H1 (cell line): ENCODE measurements at regions not wholly inside any gene's neighbourhood (a gene's known extent, or its start where the extent isn't known, plus 50 kb on each side); places are given as distances from the start of the nearest gene placed in this dataset.

Experiments
- CTCF ChIA-PET: fragments of 300-600 bp; sonication (Branson Sonifier 250); formaldehyde crosslinking; loops from one replicate; lab custom pipeline; 2021; ENCODE audit not compliant: partially characterized antibody; lab: Charles Lee
- POLR2A ChIA-PET: fragments of 300-600 bp; sonication (Branson Sonifier 250); formaldehyde crosslinking; loops from one replicate; lab custom pipeline; 2021; ENCODE audit warnings: inconsistent platforms; ENCODE audit not compliant: partially characterized antibody; lab: Charles Lee
- DNase-seq, 2 experiments: peaks; one replicate each; pipeline versions ENCODE4 v3.0.0 to v3.0.0-alpha.2; 2010 to 2022; ENCODE audit warnings: low spot score in 2 of 2, low read depth in 1 of 2, mixed read lengths in 1 of 2
- FAIRE-seq: peaks from 2 replicates; lab custom pipeline; 2011; peaks lifted over from hg19 to GRCh38; lab: Jason Lieb, UNC
- H2AFZ ChIP-seq: 2 replicates; pipeline ENCODE4 v1.8.1; 2012; ENCODE audit warnings: low read length, inconsistent platforms
- H2AK5ac ChIP-seq: 2 replicates; pipeline ENCODE4 v1.6.1; 2013; ENCODE audit warnings: low read depth, low read length
- H2BK120ac ChIP-seq: replicated peaks from 2 replicates; pipeline ENCODE3; 2013; ENCODE audit warnings: low read depth, low read length, inconsistent platforms
- H2BK12ac ChIP-seq: 2 replicates; pipeline ENCODE4 v1.6.1; 2013; ENCODE audit warnings: low read depth, low read length
- H2BK15ac ChIP-seq: 2 replicates; pipeline ENCODE4 v1.6.1; 2013; ENCODE audit warnings: low read length
- H2BK20ac ChIP-seq: 2 replicates; pipeline ENCODE4 v1.6.1; 2013; ENCODE audit warnings: low read length
- H2BK5ac ChIP-seq: 2 replicates; pipeline ENCODE4 v1.6.1; 2013; ENCODE audit warnings: low read depth, low read length
- H3K14ac ChIP-seq: 2 replicates; pipeline ENCODE4 v1.6.1; 2013; ENCODE audit warnings: inconsistent platforms; ENCODE audit not compliant: insufficient read length
- H3K18ac ChIP-seq: 2 replicates; pipeline ENCODE4 v1.6.1; 2013; ENCODE audit warnings: low read length; ENCODE audit errors: extremely low read depth
- H3K23ac ChIP-seq: 2 replicates; pipeline ENCODE4 v1.6.1; 2013; ENCODE audit warnings: inconsistent platforms; ENCODE audit not compliant: insufficient read length
- H3K23me2 ChIP-seq: 2 replicates; pipeline ENCODE4 v1.6.1; 2013; ENCODE audit warnings: low read depth, low read length
- H3K27ac ChIP-seq: 2 replicates; pipeline ENCODE4 v1.6.1; 2011; ENCODE audit warnings: low read depth, low read length, inconsistent platforms
- H3K27me3 ChIP-seq, 4 experiments: replicated peaks in 1 of 4; 1 replicate in 1 of 4; 2 replicates in 3 of 4; pipeline versions ENCODE4 v1.6.1 to v1.8.1; 2011 to 2013; ENCODE audit warnings: low read length in 3 of 4, mild to moderate bottlenecking in 3 of 4, inconsistent platforms in 2 of 4, mixed read lengths in 2 of 4, moderate library complexity in 1 of 4; ENCODE audit not compliant: control insufficient read depth in 3 of 4, insufficient read depth in 3 of 4; ENCODE audit errors: extremely low read depth in 1 of 4
- H3K36me3 ChIP-seq, 4 experiments: 2 replicates each; pipeline versions ENCODE4 v1.6.1 to v1.8.1; 2011 to 2013; ENCODE audit warnings: mild to moderate bottlenecking in 4 of 4, low read length in 3 of 4, moderate library complexity in 2 of 4, control low read depth in 1 of 4, inconsistent platforms in 1 of 4; ENCODE audit not compliant: insufficient read depth in 4 of 4, control insufficient read depth in 2 of 4
- H3K4ac ChIP-seq: replicated peaks from 2 replicates; pipeline ENCODE3; 2013; ENCODE audit warnings: low read length, low read depth, mixed read lengths, inconsistent platforms; ENCODE audit not compliant: insufficient read length
- H3K4me1 ChIP-seq, 4 experiments: replicated peaks in 1 of 4; 1 replicate in 1 of 4; 2 replicates in 3 of 4; pipeline versions ENCODE4 v1.6.1 to v1.8.1; 2011 to 2013; ENCODE audit warnings: low read length in 3 of 4, inconsistent platforms in 2 of 4, mixed read lengths in 1 of 4; ENCODE audit not compliant: insufficient read depth in 4 of 4, control insufficient read depth in 3 of 4
- H3K4me2 ChIP-seq, 2 experiments: 2 replicates each; pipeline versions ENCODE4 v1.6.1 to v1.8.1; 2011 to 2013; ENCODE audit warnings: low read depth in 2 of 2, low read length in 2 of 2, control low read depth in 1 of 2, inconsistent platforms in 1 of 2, mild to moderate bottlenecking in 1 of 2; ENCODE audit not compliant: insufficient read depth in 1 of 2
- H3K4me3 ChIP-seq, 4 experiments: fragments of 200-600, 300-600 bp in 1 of 4; sonication (generic), shearing (Covaris generic), sonication (Bioruptor Twin) in 1 of 4; 2 replicates each; pipeline versions ENCODE4 v1.5.1 to v1.8.1; 2011 to 2016; ENCODE audit warnings: low read length in 4 of 4, low read depth in 3 of 4, control low read depth in 2 of 4, inconsistent platforms in 2 of 4, mild to moderate bottlenecking in 2 of 4, mixed read lengths in 1 of 4, moderate library complexity in 1 of 4; ENCODE audit not compliant: insufficient read depth in 2 of 4; ENCODE audit errors: extremely low read depth in 1 of 4
- H3K56ac ChIP-seq: replicated peaks from 2 replicates; pipeline ENCODE3; 2013; ENCODE audit warnings: low read depth, mild to moderate bottlenecking, mixed read lengths, low read length, inconsistent platforms; ENCODE audit not compliant: insufficient read length
- H3K79me1 ChIP-seq: 2 replicates; pipeline ENCODE4 v1.6.1; 2013; ENCODE audit warnings: low read depth, low read length, control low read depth
- H3K79me2 ChIP-seq, 2 experiments: 2 replicates each; pipeline versions ENCODE4 v1.6.1 to v1.8.1; 2012 to 2013; ENCODE audit warnings: low read length in 2 of 2, mild to moderate bottlenecking in 2 of 2, inconsistent platforms in 1 of 2; ENCODE audit not compliant: insufficient read depth in 2 of 2, control insufficient read depth in 1 of 2
- H3K9ac ChIP-seq, 4 experiments: replicated peaks in 1 of 4; 1 replicate in 1 of 4; 2 replicates in 3 of 4; pipeline versions ENCODE4 v1.6.1 to v1.8.1; 2011 to 2013; ENCODE audit warnings: low read depth in 3 of 4, low read length in 3 of 4, control low read depth in 2 of 4, mild to moderate bottlenecking in 2 of 4, moderate library complexity in 2 of 4, inconsistent platforms in 1 of 4; ENCODE audit errors: extremely low read depth in 1 of 4
- H3K9me3 ChIP-seq, 2 experiments: 2 replicates each; pipeline versions ENCODE4 v1.6.1 to v1.8.1; 2012 to 2013; ENCODE audit warnings: mild to moderate bottlenecking in 2 of 2, moderate library complexity in 2 of 2, control low read depth in 1 of 2, inconsistent platforms in 1 of 2, low read depth in 1 of 2, low read length in 1 of 2, mixed read lengths in 1 of 2; ENCODE audit not compliant: insufficient read depth in 2 of 2
- H4K20me1 ChIP-seq, 2 experiments: replicated peaks in 1 of 2; 2 replicates each; pipeline versions ENCODE3 to v1.8.1; 2011 to 2013; ENCODE audit warnings: inconsistent platforms in 2 of 2, low read length in 2 of 2, mild to moderate bottlenecking in 1 of 2; ENCODE audit not compliant: insufficient read depth in 2 of 2, control insufficient read depth in 1 of 2
- H4K5ac ChIP-seq: 2 replicates; pipeline ENCODE4 v1.6.1; 2013; ENCODE audit warnings: low read length, low read depth, mixed read lengths, inconsistent platforms; ENCODE audit not compliant: insufficient read length
- H4K8ac ChIP-seq: 2 replicates; pipeline ENCODE4 v1.8.0; 2013; ENCODE audit warnings: mild to moderate bottlenecking, moderate library complexity, low read length, inconsistent platforms; ENCODE audit not compliant: insufficient read depth; ENCODE audit errors: extremely low read depth
- H4K91ac ChIP-seq: replicated peaks from 2 replicates; pipeline ENCODE3; 2013; ENCODE audit warnings: low read length, mixed read lengths, inconsistent platforms; ENCODE audit not compliant: insufficient read length
- SIX5 ChIP-seq: IDR thresholded peaks from 2 replicates; pipeline ENCODE4 v1.6.1; 2011; ENCODE audit warnings: mild to moderate bottlenecking, low read depth, low read length
- WGBS, 2 experiments: shearing (Covaris generic) in 1 of 2; methylation state at CpG; one replicate each; pipeline versions ENCODE4 v1.1.6 to v1.1.7; 2013 to 2015; ENCODE audit warnings: low lambda C conversion rate in 2 of 2, mixed read lengths in 2 of 2, inconsistent platforms in 1 of 2, low coverage in 1 of 2, missing lambda C conversion rate in 1 of 2; ENCODE audit not compliant: insufficient replicate concordance in 2 of 2, insufficient coverage in 1 of 2, insufficient read length in 1 of 2; ENCODE audit errors: extremely low coverage in 1 of 2, missing lambda C conversion rate in 1 of 2; 5-methylcytosine and 5-hydroxymethylcytosine counted together

GRCh38 chr6:94350833-94351232 lies 931.5 kb upstream of the EPHA7 start:
- Histone ChIP-seq H2BK12ac (no peak overlapping the region), H3K23ac (no peak overlapping the region), H2BK20ac (no peak overlapping the region), H3K23me2 (no peaks in the 10 kb centered on the region), H2AFZ (no peak overlapping the region), H3K56ac (no peak overlapping the region), H3K79me1 (no peaks in the 10 kb centered on the region), H3K4me1 (peaks cover 0 to 3% (median under 1%) of the 10 kb centered on the region in 4 experiments; a peak in 2 of 7 replicates), H3K9me3 (no peaks in the 10 kb centered on the region), H2BK120ac (no peak overlapping the region), H4K91ac (no peak overlapping the region), H4K20me1 (no peaks in the 10 kb centered on the region), H2BK5ac (no peak overlapping the region), H4K5ac (no peak overlapping the region), H2BK15ac (no peak overlapping the region), H3K79me2 (no peaks in the 10 kb centered on the region), H3K4me2 (no peak overlapping the region), H3K14ac (no peak overlapping the region), H2AK5ac (no peak overlapping the region), H3K4me3 (no peak overlapping the region), H3K9ac (no peak overlapping the region), H3K27me3 (no peaks in the 10 kb centered on the region), H3K4ac (no peak overlapping the region), H3K36me3 (no peaks in the 10 kb centered on the region), H3K18ac (no peak overlapping the region), H4K8ac (no peak overlapping the region), H3K27ac (no peak overlapping the region)
- ChIA-PET POLR2A (no interaction called here), CTCF (no interaction called here)
- TF ChIP-seq SIX5, result no peak
- no peak for DNase-seq
- WGBS, 2 experiments, result 60% methylated on average over 6 of the region's 8 CpGs; no CpG with 5 or more reads in 1 of the 2 experiments
- FAIRE-seq, result no peak
